ENCODE measurements at regions not wholly inside any gene's neighbourhood (a gene's known extent, or its start where the extent isn't known, plus 50 kb on each side); places are given as distances from the start of the nearest gene placed in this dataset.

DNA sequence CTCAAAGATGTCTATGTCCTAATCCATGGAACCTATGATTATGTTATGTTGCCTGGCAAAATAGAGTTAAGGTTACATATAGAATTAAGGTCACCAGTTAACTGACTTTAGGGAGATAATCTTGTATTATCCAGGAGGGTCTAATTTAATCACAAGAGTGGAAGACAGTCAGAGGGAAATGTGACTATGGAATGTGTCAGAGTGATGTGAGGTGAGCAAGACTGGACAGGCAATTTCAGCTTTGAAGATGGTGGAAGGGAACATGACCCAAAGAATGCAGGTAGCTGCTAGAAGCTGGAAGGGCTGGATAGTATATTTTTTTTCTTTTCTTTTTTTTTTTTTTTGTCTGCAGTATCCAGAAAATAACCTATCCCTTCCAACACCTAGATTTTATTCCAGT, 241.7 kb upstream of the NEGR1 start:
- no peak for TF ChIP-seq POLR2A (IDR thresholded peaks at IDR 0.05)
- TF ChIP-seq, protein P1, sequence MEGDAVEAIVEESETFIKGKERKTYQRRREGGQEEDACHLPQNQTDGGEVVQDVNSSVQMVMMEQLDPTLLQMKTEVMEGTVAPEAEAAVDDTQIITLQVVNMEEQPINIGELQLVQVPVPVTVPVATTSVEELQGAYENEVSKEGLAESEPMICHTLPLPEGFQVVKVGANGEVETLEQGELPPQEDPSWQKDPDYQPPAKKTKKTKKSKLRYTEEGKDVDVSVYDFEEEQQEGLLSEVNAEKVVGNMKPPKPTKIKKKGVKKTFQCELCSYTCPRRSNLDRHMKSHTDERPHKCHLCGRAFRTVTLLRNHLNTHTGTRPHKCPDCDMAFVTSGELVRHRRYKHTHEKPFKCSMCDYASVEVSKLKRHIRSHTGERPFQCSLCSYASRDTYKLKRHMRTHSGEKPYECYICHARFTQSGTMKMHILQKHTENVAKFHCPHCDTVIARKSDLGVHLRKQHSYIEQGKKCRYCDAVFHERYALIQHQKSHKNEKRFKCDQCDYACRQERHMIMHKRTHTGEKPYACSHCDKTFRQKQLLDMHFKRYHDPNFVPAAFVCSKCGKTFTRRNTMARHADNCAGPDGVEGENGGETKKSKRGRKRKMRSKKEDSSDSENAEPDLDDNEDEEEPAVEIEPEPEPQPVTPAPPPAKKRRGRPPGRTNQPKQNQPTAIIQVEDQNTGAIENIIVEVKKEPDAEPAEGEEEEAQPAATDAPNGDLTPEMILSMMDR (IDR thresholded peaks at IDR 0.05), result no peak

Measured in sigmoid colon (tissue), 3 donors.